GM12875 (cell line): ENCODE measurements at regions not wholly inside any gene's neighbourhood (a gene's known extent, or its start where the extent isn't known, plus 50 kb on each side); places are given as distances from the start of the nearest gene placed in this dataset.

Experiments
- H3K4me3 ChIP-seq: one replicate; pipeline ENCODE4 v1.5.1; 2011; ENCODE audit warnings: low read depth, low read length, control low read depth
- TF ChIP-seq, protein P1 (sequence below): IDR thresholded peaks from 2 replicates; pipeline ENCODE4 v1.5.1; 2011; ENCODE audit warnings: low read depth, mild to moderate bottlenecking, control low read depth, inconsistent platforms, low read length, moderate library complexity, borderline replicate concordance; ENCODE audit not compliant: insufficient read depth

DNA sequence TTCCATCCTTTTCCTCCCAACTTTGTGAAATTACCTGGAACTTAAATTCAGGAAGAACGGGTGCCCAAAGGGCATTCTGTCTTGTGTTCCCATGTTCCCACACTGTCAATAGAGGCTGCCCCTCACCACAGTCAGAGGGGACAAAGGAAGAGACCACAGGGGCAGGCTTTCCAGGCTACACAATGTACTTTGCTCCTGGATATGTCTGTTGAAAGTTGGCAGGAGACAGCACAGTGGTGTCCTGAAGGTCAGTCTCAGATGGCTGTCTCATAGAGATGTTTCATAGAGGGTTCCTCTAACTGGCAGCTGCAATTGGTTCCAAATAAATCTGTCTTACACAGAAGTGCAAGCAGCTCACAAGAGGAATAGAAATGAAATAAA is 107.8 kb upstream of the TGFBR2 start:
- no peak overlapping the region for H3K4me3 ChIP-seq
- TF ChIP-seq, protein P1, sequence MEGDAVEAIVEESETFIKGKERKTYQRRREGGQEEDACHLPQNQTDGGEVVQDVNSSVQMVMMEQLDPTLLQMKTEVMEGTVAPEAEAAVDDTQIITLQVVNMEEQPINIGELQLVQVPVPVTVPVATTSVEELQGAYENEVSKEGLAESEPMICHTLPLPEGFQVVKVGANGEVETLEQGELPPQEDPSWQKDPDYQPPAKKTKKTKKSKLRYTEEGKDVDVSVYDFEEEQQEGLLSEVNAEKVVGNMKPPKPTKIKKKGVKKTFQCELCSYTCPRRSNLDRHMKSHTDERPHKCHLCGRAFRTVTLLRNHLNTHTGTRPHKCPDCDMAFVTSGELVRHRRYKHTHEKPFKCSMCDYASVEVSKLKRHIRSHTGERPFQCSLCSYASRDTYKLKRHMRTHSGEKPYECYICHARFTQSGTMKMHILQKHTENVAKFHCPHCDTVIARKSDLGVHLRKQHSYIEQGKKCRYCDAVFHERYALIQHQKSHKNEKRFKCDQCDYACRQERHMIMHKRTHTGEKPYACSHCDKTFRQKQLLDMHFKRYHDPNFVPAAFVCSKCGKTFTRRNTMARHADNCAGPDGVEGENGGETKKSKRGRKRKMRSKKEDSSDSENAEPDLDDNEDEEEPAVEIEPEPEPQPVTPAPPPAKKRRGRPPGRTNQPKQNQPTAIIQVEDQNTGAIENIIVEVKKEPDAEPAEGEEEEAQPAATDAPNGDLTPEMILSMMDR: no peak

DNA sequence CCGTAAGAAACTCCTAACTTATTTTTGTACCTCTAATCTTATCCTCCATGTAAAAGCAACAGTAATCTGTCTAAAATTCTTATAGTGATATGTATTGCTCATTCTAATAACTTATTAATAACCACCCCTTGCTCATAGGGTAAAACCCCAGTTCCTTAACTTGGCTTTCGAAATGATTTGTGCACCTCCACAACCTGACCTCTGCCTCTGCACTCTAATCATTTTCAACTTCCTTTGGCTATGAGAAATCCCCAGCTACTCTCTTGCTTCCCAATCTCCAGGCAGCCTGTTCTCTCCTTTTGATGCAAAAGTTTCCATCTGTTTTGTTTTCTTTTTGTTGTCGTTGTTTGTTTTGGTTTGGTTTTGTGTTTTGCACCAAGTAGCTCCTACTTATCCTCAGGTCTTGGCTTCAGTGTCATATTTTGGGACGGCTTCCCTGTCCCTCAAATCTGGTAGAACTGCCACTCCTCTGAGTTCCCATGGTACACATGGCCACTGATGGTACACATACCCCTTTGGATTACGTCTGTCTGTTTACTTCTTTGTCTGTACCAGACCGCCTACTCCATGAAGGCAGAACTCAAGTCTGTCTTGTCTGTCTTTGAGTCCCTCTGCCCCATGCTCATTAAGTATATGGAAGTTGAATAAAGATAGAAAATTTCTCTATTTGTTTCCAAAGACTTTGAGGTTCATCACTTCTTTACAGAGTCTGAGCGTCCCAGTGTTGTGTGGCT is 105.6 kb upstream of the TGFBR2 start:
- no peak overlapping the region for H3K4me3 ChIP-seq
- TF ChIP-seq, protein P1: no peak

DNA sequence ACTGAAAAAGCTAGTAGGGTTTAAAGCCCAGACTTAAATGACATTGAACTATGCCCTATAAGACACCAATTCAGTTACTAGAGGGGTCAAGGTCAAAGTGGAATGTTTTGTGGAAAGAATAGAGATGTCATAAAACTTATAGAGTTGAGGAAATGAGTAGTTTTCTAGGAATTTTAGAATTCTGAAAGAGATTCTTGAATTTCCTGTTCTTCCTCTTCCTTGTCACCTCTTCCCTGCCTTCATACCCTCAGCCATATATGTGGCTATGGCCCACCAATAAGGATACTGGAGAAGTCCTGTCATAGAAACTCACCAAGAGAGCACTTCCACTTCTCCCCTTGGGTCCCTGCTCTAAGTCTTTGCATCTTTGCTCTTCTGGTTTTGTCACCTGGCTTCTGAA is 104.9 kb upstream of the TGFBR2 start:
- no peak overlapping the region for H3K4me3 ChIP-seq
- TF ChIP-seq, protein P1: no peak

DNA sequence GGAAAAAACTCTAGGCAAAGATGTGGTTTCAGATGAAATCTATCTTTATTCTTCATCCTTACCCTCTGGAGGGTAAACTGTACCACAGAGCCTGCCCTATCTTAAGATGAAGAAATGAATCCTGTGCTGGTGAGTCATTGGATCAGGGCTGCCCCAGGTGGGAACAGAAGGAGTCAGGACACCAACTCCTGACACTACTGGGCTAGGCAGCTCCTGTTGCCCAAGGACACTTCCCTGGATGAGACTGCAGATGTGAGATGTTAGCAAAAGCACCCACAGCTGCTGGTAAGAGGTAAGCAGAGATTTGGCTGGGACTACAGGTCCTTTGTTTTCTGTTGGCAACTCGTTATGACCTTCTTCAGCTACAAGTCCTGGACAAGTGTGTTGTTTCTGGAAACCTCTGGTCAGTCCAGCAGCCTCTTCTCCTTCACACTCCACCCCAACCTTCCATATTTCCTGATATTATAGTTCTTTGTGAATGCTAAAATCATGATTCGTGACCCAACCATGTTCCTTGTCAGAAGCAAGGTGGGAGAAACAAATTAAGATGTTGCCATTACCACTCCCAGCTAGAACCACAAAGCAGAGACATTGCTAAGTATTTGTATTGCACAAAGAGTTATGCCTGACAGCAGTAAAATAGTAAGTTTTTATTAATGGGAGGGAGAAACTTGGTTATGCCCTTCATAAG is 104.2 kb upstream of the TGFBR2 start:
- TF ChIP-seq, protein P1: no peak
- no peak overlapping the region for H3K4me3 ChIP-seq

DNA sequence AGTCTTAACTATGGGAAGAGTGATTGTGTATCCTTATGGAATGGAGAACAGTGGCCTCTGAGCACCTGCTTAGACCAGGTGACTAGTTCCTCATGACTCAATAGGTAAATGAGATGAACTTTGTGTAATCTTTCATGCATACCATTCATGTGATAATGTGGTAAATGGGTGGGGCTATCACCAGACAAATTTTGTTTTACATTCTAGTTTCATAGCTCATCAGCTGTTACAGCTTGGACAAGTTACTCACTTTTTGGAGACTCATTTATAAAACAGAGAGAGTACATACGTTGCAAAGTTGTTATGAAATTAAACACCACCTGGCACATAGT is 103.7 kb upstream of the TGFBR2 start:
- TF ChIP-seq, protein P1: no peak
- no peak overlapping the region for H3K4me3 ChIP-seq

DNA sequence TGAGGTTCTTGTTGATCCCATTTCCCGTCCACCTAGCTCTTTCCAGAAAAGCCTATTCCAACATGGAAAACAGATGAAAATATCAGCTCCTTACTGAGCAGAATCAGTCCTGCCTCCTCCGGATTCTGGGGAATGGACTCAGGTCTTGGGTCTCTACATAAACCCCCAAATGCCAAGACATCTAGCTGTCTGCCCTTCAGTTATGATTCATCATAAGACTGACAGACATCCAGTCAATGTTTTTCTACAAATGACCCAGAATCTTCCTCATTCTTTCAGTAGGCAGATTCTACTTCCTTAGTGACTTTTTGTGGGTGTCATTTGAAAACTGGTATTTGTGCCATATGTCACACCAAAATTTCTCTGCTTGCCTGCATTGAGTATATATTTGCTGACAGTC is 103.0 kb upstream of the TGFBR2 start:
- no peak overlapping the region for H3K4me3 ChIP-seq
- TF ChIP-seq, protein P1: no peak

DNA sequence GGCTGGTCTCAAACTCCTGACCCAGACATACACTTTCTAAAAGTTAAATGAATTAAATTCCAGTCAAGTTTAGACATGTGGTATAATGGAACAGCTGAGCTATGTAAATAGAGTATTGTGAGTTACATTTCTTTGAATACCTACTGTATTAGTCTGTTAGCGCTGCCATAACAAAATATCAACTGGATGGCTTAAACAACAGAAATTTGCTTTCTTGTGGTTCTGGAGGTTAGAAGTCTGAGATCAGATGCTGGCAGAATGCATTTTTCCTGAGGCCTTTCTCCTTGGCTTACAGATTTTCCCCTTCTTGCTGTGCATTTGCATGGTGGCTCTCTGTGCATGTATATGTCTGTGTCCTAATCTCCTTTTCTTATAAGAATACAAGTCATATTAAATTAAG is 101.5 kb upstream of the TGFBR2 start:
- H3K4me3 ChIP-seq: no peak overlapping the region
- TF ChIP-seq, protein P1: no peak
